CD4-positive, alpha-beta memory T cell (primary cell): ENCODE measurements at regions not wholly inside any gene's neighbourhood (a gene's known extent, or its start where the extent isn't known, plus 50 kb on each side); places are given as distances from the start of the nearest gene placed in this dataset.

Experiments
- CTCF ChIA-PET: fragments of 350-600 bp; sonication (Branson Sonifier 250); formaldehyde crosslinking; loops from one replicate; lab custom pipeline; 2021; ENCODE audit warnings: inconsistent platforms; ENCODE audit not compliant: partially characterized antibody; lab: Charles Lee
- POLR2A ChIA-PET: fragments of 350-600 bp; sonication (Branson Sonifier 250); formaldehyde crosslinking; loops from one replicate; lab custom pipeline; 2021; ENCODE audit not compliant: partially characterized antibody; lab: Charles Lee
- DNase-seq, 5 donors: peaks; one replicate each; pipeline versions ENCODE4 v3.0.0 to v3.0.0-alpha.2; 2020 to 2022; ENCODE audit warnings: mixed read lengths in 1 of 5
- H3K27ac ChIP-seq: one replicate; pipeline ENCODE4 v1.7.0; 2013; ENCODE audit warnings: low read depth, low read length
- H3K27me3 ChIP-seq: 2 replicates; pipeline ENCODE4 v1.7.0; 2013; ENCODE audit warnings: mild to moderate bottlenecking, low read length, moderate library complexity; ENCODE audit not compliant: insufficient read depth
- H3K36me3 ChIP-seq: 2 replicates; pipeline ENCODE4 v1.7.0; 2013; ENCODE audit warnings: mild to moderate bottlenecking, low read length, moderate library complexity; ENCODE audit not compliant: insufficient read depth
- H3K4me1 ChIP-seq: 2 replicates; pipeline ENCODE4 v1.7.0; 2013; ENCODE audit warnings: mild to moderate bottlenecking, low read length, moderate library complexity; ENCODE audit not compliant: insufficient read depth
- H3K4me3 ChIP-seq, 2 donors: one replicate each; pipeline ENCODE4 v1.7.0; 2013; ENCODE audit warnings: low read length in 2 of 2, mild to moderate bottlenecking in 1 of 2
- H3K9me3 ChIP-seq, 2 donors: one replicate each; pipeline ENCODE4 v1.7.0; 2013; ENCODE audit warnings: low read length in 2 of 2, control low read depth in 1 of 2; ENCODE audit not compliant: control insufficient read depth in 1 of 2
- H3K27ac Mint-ChIP-seq, 7 donors: one replicate each; pipeline ENCODE4 v1.8.0; 2020 to 2021; ENCODE audit warnings: mixed read lengths in 7 of 7, mild to moderate bottlenecking in 6 of 7, inconsistent platforms in 3 of 7, moderate library complexity in 3 of 7
- H3K27me3 Mint-ChIP-seq, 2 donors: one replicate each; pipeline ENCODE4 v1.8.0; 2020 to 2021; ENCODE audit warnings: mixed read lengths in 2 of 2
- H3K36me3 Mint-ChIP-seq, 2 donors: one replicate each; pipeline ENCODE4 v1.8.0; 2020 to 2021; ENCODE audit warnings: mixed read lengths in 2 of 2, inconsistent platforms in 1 of 2, mild to moderate bottlenecking in 1 of 2
- H3K4me1 Mint-ChIP-seq, 4 donors: one replicate each; pipeline ENCODE4 v1.8.0; 2020 to 2021; ENCODE audit warnings: mixed read lengths in 4 of 4, mild to moderate bottlenecking in 1 of 4
- H3K4me3 Mint-ChIP-seq, 8 donors: one replicate each; pipeline ENCODE4 v1.8.0; 2020 to 2021; ENCODE audit warnings: mixed read lengths in 8 of 8, mild to moderate bottlenecking in 7 of 8, moderate library complexity in 6 of 8, inconsistent platforms in 3 of 8
- H3K9me3 Mint-ChIP-seq, 8 donors: one replicate each; pipeline ENCODE4 v1.8.0; 2020 to 2021; ENCODE audit warnings: mixed read lengths in 8 of 8, mild to moderate bottlenecking in 5 of 8, inconsistent platforms in 3 of 8, moderate library complexity in 1 of 8
- intact Hi-C: fragments of 100-400 bp; cut with micrococcal nuclease; formaldehyde crosslinking; loops from one replicate; pipeline ENCODE4 v1.15.1; 2023

GRCh38 chr5:86143837-86144236, 473.9 kb upstream of the COX7C start:
- Mint-ChIP-seq H3K36me3 (no peaks in the 10 kb centered on the region), H3K4me1 (no peaks in the 10 kb centered on the region), H3K4me3 (no peak overlapping the region), H3K27ac (no peak overlapping the region), H3K27me3 (no peaks in the 10 kb centered on the region), H3K9me3 (peaks cover 0 to 17% (median 3%) of the 10 kb centered on the region in 8 donors)
- no peak for DNase-seq
- ChIA-PET CTCF (no interaction called here), POLR2A (no interaction called here)
- no peaks in the 10 kb centered on the region for H3K27me3 ChIP-seq
- H3K27ac ChIP-seq: no peak overlapping the region
- H3K9me3 ChIP-seq: no peaks in the 10 kb centered on the region
- no peak overlapping the region for H3K4me3 ChIP-seq
- no peaks in the 10 kb centered on the region for H3K4me1 ChIP-seq
- H3K36me3 ChIP-seq: no peaks in the 10 kb centered on the region
- intact Hi-C loops: no loop called here

DNA sequence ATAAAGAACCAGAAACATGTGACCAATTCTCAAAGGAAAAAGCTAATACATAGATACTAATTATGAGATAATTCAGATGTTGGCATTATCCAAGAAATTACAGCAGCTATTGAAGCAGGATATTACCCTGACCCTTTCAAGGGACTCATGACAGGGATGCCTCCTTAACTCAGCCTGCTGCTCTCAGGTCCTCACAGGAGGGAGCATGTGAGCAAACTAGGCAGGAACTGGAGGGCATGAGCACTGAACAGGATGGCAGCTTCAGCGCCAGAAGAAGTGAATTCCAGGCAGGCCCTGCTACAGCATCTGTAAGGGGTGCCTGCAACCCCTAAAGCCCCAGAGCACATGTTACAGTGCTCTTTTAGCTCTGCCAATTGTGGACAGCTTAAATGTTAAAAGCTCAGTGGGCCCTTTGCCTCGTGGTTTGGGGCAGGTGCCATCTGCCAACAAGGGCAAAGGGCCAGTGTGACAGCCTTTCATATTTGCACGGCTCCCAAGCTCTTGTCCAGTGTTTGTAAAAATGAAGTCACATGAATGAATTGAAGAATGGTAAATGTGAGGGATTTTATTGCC, 464.7 kb upstream of the COX7C start:
- H3K9me3 ChIP-seq: no peaks in the 10 kb centered on the region

GRCh38 chr5:86155796-86156195, 461.9 kb upstream of the COX7C start:
- Histone ChIP-seq H3K9me3 (no peaks in the 10 kb centered on the region), H3K36me3 (no peaks in the 10 kb centered on the region), H3K4me3 (no peak overlapping the region), H3K4me1 (no peaks in the 10 kb centered on the region), H3K27me3 (no peaks in the 10 kb centered on the region), H3K27ac (no peak overlapping the region)
- H3K36me3 Mint-ChIP-seq: no peaks in the 10 kb centered on the region
- no peak overlapping the region for H3K27ac Mint-ChIP-seq
- no peak overlapping the region for H3K4me3 Mint-ChIP-seq
- intact Hi-C loops: no loop called here
- H3K9me3 Mint-ChIP-seq: peaks cover 0 to 3% (median 0%) of the 10 kb centered on the region in 8 donors
- no peaks in the 10 kb centered on the region for H3K4me1 Mint-ChIP-seq
- ChIA-PET POLR2A (no interaction called here), CTCF (no interaction called here)
- no peaks in the 10 kb centered on the region for H3K27me3 Mint-ChIP-seq
- no peak for DNase-seq

More for the DNA sequence above, 464.7 kb upstream of the COX7C start:
- DNase-seq: no peak
- Histone ChIP-seq H3K27ac (no peak overlapping the region), H3K4me3 (no peak overlapping the region), H3K4me1 (no peaks in the 10 kb centered on the region), H3K27me3 (no peaks in the 10 kb centered on the region), H3K36me3 (no peaks in the 10 kb centered on the region)
- Mint-ChIP-seq H3K27me3 (no peaks in the 10 kb centered on the region), H3K4me1 (no peaks in the 10 kb centered on the region), H3K9me3 (peaks cover 0 to 7% (median 0%) of the 10 kb centered on the region in 8 donors), H3K27ac (no peak overlapping the region), H3K36me3 (no peaks in the 10 kb centered on the region), H3K4me3 (no peak overlapping the region)
- POLR2A ChIA-PET: no interaction called here
- intact Hi-C loops: no loop called here
- CTCF ChIA-PET: no interaction called here

GRCh38 chr5:86170194-86170593, 447.5 kb upstream of the COX7C start:
- no peaks in the 10 kb centered on the region for H3K27me3 ChIP-seq
- H3K36me3 Mint-ChIP-seq: no peaks in the 10 kb centered on the region
- no peak overlapping the region for H3K27ac ChIP-seq
- no peak for DNase-seq
- H3K9me3 Mint-ChIP-seq: peaks cover 0 to 3% (median 0%) of the 10 kb centered on the region in 8 donors
- H3K4me3 ChIP-seq: no peak overlapping the region
- intact Hi-C loops: no loop called here
- no peaks in the 10 kb centered on the region for H3K27me3 Mint-ChIP-seq
- no peak overlapping the region for H3K4me3 Mint-ChIP-seq
- H3K36me3 ChIP-seq: no peaks in the 10 kb centered on the region
- no peak overlapping the region for H3K27ac Mint-ChIP-seq
- H3K9me3 ChIP-seq: no peaks in the 10 kb centered on the region
- H3K4me1 ChIP-seq: no peaks in the 10 kb centered on the region
- CTCF ChIA-PET: no interaction called here
- POLR2A ChIA-PET: no interaction called here
- H3K4me1 Mint-ChIP-seq: no peaks in the 10 kb centered on the region

DNA sequence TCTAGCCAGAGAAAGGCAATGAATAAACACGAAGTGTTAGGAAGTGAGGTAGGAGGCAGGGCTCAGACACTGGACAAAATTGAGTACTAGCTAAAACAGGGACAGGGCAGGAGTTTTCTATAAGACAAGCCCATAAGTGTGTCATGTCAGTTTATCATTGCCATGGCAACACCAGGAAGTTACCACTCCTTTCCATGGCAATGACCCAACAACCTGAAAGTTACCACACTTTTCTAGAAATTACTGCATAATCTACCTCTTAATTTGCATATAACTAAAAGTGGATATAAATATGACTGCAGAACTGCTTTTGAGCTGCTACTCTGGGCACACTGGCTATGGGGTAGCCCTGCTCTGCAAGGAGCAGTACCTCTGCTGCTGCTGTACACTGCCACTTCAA, 442.5 kb upstream of the COX7C start:
- DNase-seq: no peak
- Mint-ChIP-seq H3K27me3 (no peaks in the 10 kb centered on the region), H3K9me3 (peaks cover 0 to 2% (median 0%) of the 10 kb centered on the region in 8 donors)

DNA sequence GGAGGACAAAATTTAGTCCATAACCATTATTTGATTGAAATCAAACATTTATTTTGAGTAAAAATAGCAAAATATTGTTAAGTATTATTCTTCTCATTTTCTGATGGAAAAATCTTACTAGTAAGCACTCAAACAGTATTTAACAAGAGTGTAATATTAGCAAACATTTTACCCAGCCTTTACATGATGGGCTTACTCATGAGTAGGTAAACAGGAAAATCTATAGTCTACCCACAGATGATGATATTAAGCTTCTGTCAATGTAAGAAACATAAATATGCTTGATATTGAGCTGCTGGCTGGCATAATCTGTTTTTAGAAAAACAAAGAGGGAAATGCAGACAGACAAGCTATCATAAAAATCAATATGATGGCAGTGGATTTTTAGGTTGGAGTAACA, 418.5 kb upstream of the COX7C start:
- POLR2A ChIA-PET: no interaction called here
- Mint-ChIP-seq H3K4me3 (no peak overlapping the region), H3K4me1 (no peaks in the 10 kb centered on the region), H3K27ac (no peak overlapping the region), H3K36me3 (no peaks in the 10 kb centered on the region), H3K9me3 (peaks cover 0 to 1% (median 0%) of the 10 kb centered on the region in 8 donors), H3K27me3 (no peaks in the 10 kb centered on the region)
- no peak overlapping the region for H3K27ac ChIP-seq
- no peaks in the 10 kb centered on the region for H3K9me3 ChIP-seq
- H3K36me3 ChIP-seq: no peaks in the 10 kb centered on the region
- DNase-seq: no peak
- CTCF ChIA-PET: no interaction called here
- intact Hi-C loops: no loop called here
- H3K4me3 ChIP-seq: no peak overlapping the region
- H3K4me1 ChIP-seq: no peaks in the 10 kb centered on the region
- no peaks in the 10 kb centered on the region for H3K27me3 ChIP-seq

More for the DNA sequence above, 442.5 kb upstream of the COX7C start:
- Histone ChIP-seq H3K27me3 (no peaks in the 10 kb centered on the region), H3K27ac (no peak overlapping the region), H3K4me3 (no peak overlapping the region), H3K36me3 (no peaks in the 10 kb centered on the region), H3K4me1 (no peaks in the 10 kb centered on the region), H3K9me3 (no peaks in the 10 kb centered on the region)
- CTCF ChIA-PET: no interaction called here
- POLR2A ChIA-PET: no interaction called here
- Mint-ChIP-seq H3K36me3 (no peaks in the 10 kb centered on the region), H3K4me3 (no peak overlapping the region), H3K27ac (no peak overlapping the region), H3K4me1 (no peaks in the 10 kb centered on the region)
- intact Hi-C loops: no loop called here

DNA sequence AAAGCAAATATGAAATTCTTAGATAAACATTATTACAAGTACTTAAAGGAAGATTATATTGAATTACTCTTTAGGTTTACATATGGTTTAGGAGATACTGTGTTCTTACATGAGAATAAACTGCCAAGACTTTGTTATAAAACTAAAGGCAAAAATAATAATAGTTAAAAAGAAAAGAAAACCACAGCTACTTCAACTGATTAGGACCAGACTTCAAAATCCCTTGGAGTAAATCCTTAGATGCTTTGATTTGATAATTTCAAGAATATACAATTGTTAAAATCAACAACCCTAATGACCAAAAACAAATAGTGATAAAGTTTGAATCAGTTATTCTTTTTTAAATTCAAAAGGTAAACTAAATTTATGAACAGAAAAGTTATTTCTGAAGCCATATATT, 389.6 kb upstream of the COX7C start:
- intact Hi-C loops: no loop called here
- no peak overlapping the region for H3K27ac Mint-ChIP-seq
- DNase-seq: no peak
- H3K4me3 Mint-ChIP-seq: no peak overlapping the region
- peaks cover 0 to 5% (median 1%) of the 10 kb centered on the region in 8 donors for H3K9me3 Mint-ChIP-seq
- Histone ChIP-seq H3K27ac (no peak overlapping the region), H3K4me1 (no peaks in the 10 kb centered on the region), H3K27me3 (no peaks in the 10 kb centered on the region), H3K9me3 (no peaks in the 10 kb centered on the region), H3K36me3 (no peaks in the 10 kb centered on the region), H3K4me3 (no peak overlapping the region)
- ChIA-PET CTCF (no interaction called here), POLR2A (no interaction called here)
- no peaks in the 10 kb centered on the region for H3K4me1 Mint-ChIP-seq
- no peaks in the 10 kb centered on the region for H3K36me3 Mint-ChIP-seq
- no peaks in the 10 kb centered on the region for H3K27me3 Mint-ChIP-seq

DNA sequence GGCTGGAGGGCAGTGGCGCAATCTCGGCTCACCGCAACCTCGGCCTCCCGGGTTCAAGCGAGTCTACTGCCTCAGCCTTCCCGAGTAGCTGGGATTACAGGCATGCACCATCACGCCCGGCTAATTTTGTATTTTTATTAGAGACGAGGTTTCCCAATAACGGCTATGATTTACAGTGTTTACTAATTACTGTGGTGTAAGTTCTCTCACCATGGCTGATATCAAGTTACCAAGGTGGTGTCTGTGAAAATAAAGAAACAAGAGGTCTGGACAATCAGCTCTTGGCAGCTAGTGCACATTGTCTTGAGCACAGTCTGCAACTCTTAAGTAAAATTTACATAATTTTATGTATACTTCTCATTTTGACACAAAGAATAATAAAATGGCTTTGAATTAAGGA, 385.5 kb upstream of the COX7C start:
- intact Hi-C loops: no loop called here
- POLR2A ChIA-PET: no interaction called here
- DNase-seq: no peak
- no peak overlapping the region for H3K4me3 ChIP-seq
- Mint-ChIP-seq H3K36me3 (no peaks in the 10 kb centered on the region), H3K9me3 (peaks cover 0 to 2% (median 0%) of the 10 kb centered on the region in 8 donors), H3K27ac (no peak overlapping the region), H3K4me3 (no peak overlapping the region), H3K27me3 (no peaks in the 10 kb centered on the region), H3K4me1 (no peaks in the 10 kb centered on the region)
- CTCF ChIA-PET: interaction anchor here (1.7 kb wide), 1 partner anchor 10 kb away, joined by 3 read pairs; no protein-coding TSS in a partner anchor
- no peaks in the 10 kb centered on the region for H3K9me3 ChIP-seq
- no peak overlapping the region for H3K27ac ChIP-seq
- no peaks in the 10 kb centered on the region for H3K36me3 ChIP-seq
- no peaks in the 10 kb centered on the region for H3K27me3 ChIP-seq
- no peaks in the 10 kb centered on the region for H3K4me1 ChIP-seq
